Esophagus muscularis mucosa (tissue), 4 donors: ENCODE measurements at regions not wholly inside any gene's neighbourhood (a gene's known extent, or its start where the extent isn't known, plus 50 kb on each side); places are given as distances from the start of the nearest gene placed in this dataset.

Experiments
- DNase-seq: peaks from one replicate; pipeline ENCODE4 v3.0.0-alpha.2; 2017; ENCODE audit errors: extremely low spot score
- H3K27ac ChIP-seq, 4 donors: fragments of 200-600 bp; sonication (generic); replicated peaks in 1 of 4; 1 replicate in 3 of 4; 2 replicates in 1 of 4; pipeline ENCODE4 v1.5.1; 2016 to 2019; ENCODE audit warnings: mild to moderate bottlenecking in 1 of 4
- H3K27me3 ChIP-seq, 4 donors: fragments of 200-600 bp; sonication (generic); one replicate each; pipeline versions ENCODE4 v1.5.1 to v1.6.0; 2016 to 2019
- H3K36me3 ChIP-seq, 4 donors: fragments of 200-600 bp; sonication (generic); one replicate each; pipeline ENCODE4 v1.5.1; 2016 to 2019
- H3K4me1 ChIP-seq, 4 donors: fragments of 200-600 bp; sonication (generic); one replicate each; pipeline ENCODE4 v1.5.1; 2016 to 2019
- H3K4me3 ChIP-seq, 4 donors: fragments of 200-600 bp; sonication (generic); 1 replicate in 2 of 4; 2 replicates in 2 of 4; pipeline ENCODE4 v1.5.1; 2016 to 2019; ENCODE audit warnings: mild to moderate bottlenecking in 4 of 4, moderate library complexity in 1 of 4
- H3K9me3 ChIP-seq, 4 donors: fragments of 200-600 bp; sonication (generic); 1 replicate in 3 of 4; 2 replicates in 1 of 4; pipeline ENCODE4 v1.5.1; 2016 to 2019
- EP300 ChIP-seq: sonication (generic); formaldehyde crosslinking; IDR thresholded peaks from one replicate; pipeline ENCODE4 v1.6.1; 2017; ENCODE audit warnings: antibody characterized with exemption
- POLR2A ChIP-seq: fragments of 450-650 bp; IDR thresholded peaks from one replicate; pipeline ENCODE4 v1.6.1; 2017; ENCODE audit warnings: antibody characterized with exemption, moderate library complexity, mild to moderate bottlenecking, low read depth
- POLR2AphosphoS5 ChIP-seq, 2 donors: sonication (generic); formaldehyde crosslinking; IDR thresholded peaks; one replicate each; pipeline ENCODE4 v1.6.1; 2017; ENCODE audit warnings: antibody characterized with exemption in 2 of 2
- WGBS: methylation state at CpG from one replicate; pipeline ENCODE4 v1.1.5; 2018; 5-methylcytosine and 5-hydroxymethylcytosine counted together
- intact Hi-C: fragments of 100-400 bp; cut with DNase I; formaldehyde crosslinking; loops from one replicate; pipeline ENCODE4 v1.15.1; 2023
- TF ChIP-seq, protein P1 (sequence below), 3 experiments: fragments of 200-600 bp in 2 of 3; fragments of 450-650 bp in 1 of 3; sonication (generic) in 2 of 3; IDR thresholded peaks; one replicate each; pipeline ENCODE4 v1.5.1; 2017 to 2019; ENCODE audit warnings: antibody characterized with exemption in 3 of 3, mild to moderate bottlenecking in 2 of 3, moderate library complexity in 1 of 3

DNA sequence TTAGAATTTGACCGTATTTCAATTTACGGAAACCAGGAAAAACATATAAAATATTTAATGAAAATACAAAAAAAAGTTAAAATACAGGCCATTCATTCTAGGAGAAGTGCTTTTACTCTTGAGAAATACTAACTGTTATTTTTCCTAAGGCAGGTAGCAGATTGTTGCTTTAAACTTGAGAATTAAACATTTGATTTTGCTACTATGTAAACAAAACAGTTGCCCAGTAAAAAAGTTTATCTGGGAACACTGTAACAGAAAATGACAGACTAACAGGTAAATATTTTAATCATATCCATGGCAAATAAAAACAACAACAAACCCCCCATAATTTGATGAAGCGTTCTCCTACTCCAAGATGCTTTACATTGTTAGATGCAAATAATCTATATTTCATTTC, 350.5 kb downstream of the CRPPA start:
- H3K27ac ChIP-seq = no peak overlapping the region
- intact Hi-C loops = loop anchor here (5.0 to 10.0 kb wide), 3 partner anchors 344 to 384 kb away; partner anchors contain the start of gene MEOX2
- no peaks in the 10 kb centered on the region for H3K36me3 ChIP-seq

DNA sequence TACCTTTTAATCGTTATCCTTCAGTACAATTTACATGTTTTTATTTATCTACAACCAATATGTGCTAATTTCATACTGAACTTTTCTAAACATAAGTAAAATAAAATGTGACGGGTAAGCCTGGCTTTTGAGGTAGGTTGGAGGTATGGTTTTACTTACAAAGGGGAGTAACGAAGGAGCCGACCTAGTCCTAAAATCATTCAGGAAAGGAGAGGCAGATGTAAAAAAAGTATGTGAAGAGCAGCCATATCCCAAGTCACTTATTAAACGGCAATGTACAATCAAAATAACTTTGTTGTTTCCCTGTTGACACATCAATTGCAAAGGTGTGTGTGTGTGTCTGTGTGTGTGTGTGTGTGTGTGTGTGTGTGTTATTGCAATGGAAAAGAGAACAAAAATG, 351.3 kb downstream of the CRPPA start:
- no peak overlapping the region for H3K4me3 ChIP-seq
- H3K9me3 ChIP-seq = no peaks in the 10 kb centered on the region
- TF ChIP-seq EP300 (no peak), POLR2AphosphoS5 (IDR thresholded peaks at IDR 0.05) (no peak), POLR2A (no peak)
- TF ChIP-seq, protein P1, sequence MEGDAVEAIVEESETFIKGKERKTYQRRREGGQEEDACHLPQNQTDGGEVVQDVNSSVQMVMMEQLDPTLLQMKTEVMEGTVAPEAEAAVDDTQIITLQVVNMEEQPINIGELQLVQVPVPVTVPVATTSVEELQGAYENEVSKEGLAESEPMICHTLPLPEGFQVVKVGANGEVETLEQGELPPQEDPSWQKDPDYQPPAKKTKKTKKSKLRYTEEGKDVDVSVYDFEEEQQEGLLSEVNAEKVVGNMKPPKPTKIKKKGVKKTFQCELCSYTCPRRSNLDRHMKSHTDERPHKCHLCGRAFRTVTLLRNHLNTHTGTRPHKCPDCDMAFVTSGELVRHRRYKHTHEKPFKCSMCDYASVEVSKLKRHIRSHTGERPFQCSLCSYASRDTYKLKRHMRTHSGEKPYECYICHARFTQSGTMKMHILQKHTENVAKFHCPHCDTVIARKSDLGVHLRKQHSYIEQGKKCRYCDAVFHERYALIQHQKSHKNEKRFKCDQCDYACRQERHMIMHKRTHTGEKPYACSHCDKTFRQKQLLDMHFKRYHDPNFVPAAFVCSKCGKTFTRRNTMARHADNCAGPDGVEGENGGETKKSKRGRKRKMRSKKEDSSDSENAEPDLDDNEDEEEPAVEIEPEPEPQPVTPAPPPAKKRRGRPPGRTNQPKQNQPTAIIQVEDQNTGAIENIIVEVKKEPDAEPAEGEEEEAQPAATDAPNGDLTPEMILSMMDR (IDR thresholded peaks at IDR 0.05) = no peak
- no peak overlapping the region for H3K27ac ChIP-seq
- no peaks in the 10 kb centered on the region for H3K36me3 ChIP-seq
- H3K27me3 ChIP-seq = no peaks in the 10 kb centered on the region
- H3K4me1 ChIP-seq = peaks cover 16 to 36% (median 24%) of the 10 kb centered on the region in 4 donors
- intact Hi-C loops = loop anchor here (5.0 to 10.0 kb wide), 3 partner anchors 345 to 383 kb away; partner anchors contain the start of gene MEOX2
- no peak for DNase-seq
- WGBS = 69% methylated on average over 5 of the region's 5 CpGs

More for the DNA sequence above, 350.5 kb downstream of the CRPPA start:
- no peaks in the 10 kb centered on the region for H3K27me3 ChIP-seq
- no peak overlapping the region for H3K4me3 ChIP-seq
- TF ChIP-seq POLR2A (no peak), POLR2AphosphoS5 (IDR thresholded peaks at IDR 0.05) (no peak)
- DNase-seq = no peak
- 80% methylated on average over 3 of the region's 3 CpGs for WGBS
- peaks cover 14 to 33% (median 24%) of the 10 kb centered on the region in 4 donors for H3K4me1 ChIP-seq
- no peaks in the 10 kb centered on the region for H3K9me3 ChIP-seq

DNA sequence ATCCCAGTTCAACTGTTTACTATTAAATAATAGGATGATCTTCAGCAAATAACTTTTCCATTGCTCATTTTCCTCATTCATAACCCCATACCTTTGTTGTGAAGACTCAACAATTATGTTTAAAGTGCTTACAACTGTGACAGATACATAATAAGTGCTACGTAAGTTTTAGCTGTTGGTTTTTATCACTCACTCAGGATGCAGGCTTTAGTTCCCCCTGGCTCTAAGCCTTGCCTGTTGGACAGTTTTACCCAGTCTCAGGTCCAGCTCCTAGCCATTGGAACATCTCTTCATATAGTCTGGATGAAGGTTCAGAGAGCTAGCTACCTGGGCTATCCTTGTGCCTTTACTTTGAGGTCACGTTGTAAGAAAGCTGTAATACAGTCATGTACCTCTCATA, 353.2 kb downstream of the CRPPA start:
- peak overlapping the region; percentile 6 to 59 (median 55) for H3K27ac ChIP-seq
- intact Hi-C loops = no loop called here
- 74% methylated on average over 2 of the region's 2 CpGs for WGBS
- H3K27me3 ChIP-seq = no peaks in the 10 kb centered on the region
- H3K4me1 ChIP-seq = peaks cover 16 to 47% (median 32%) of the 10 kb centered on the region in 4 donors
- H3K36me3 ChIP-seq = no peaks in the 10 kb centered on the region
- TF ChIP-seq POLR2A (no peak), POLR2AphosphoS5 (IDR thresholded peaks at IDR 0.05) (no peak), EP300 (no peak)
- TF ChIP-seq, protein P1 (IDR thresholded peaks at IDR 0.05) = no peak
- H3K4me3 ChIP-seq = no peak overlapping the region
- DNase-seq = no peak
- no peaks in the 10 kb centered on the region for H3K9me3 ChIP-seq

DNA sequence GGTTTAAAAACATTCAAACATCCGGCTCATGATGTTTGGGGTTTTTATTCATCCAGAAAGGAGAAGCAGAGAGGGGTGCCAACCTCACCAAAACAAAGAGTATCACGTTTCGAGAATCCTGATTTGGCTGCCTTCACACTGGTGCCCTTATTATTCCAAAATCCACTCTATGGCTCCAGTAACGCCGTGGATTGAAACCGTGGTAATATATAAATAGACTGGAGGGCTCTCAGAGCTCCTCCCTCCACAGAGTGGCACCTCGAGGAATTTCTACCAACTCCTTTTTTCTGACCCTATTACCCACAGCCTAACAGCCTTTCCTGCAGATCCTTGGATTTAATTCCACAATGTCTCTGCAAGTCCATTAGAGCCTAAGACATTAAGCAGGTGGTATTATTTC, 353.6 kb downstream of the CRPPA start:
- WGBS = 45% methylated on average over 7 of the region's 7 CpGs
- Histone ChIP-seq H3K4me1 (peaks cover 16 to 49% (median 35%) of the 10 kb centered on the region in 4 donors), H3K4me3 (peak overlapping the region in 3 of 4 donors; percentile 3 to 13 (median 9)), H3K36me3 (no peaks in the 10 kb centered on the region), H3K27me3 (no peaks in the 10 kb centered on the region), H3K9me3 (no peaks in the 10 kb centered on the region), H3K27ac (peak overlapping the region; percentile 50 to 59 (median 55))
- intact Hi-C loops = no loop called here
- TF ChIP-seq POLR2A (no peak), POLR2AphosphoS5 (IDR thresholded peaks at IDR 0.05) (no peak), EP300 (no peak)
- TF ChIP-seq, protein P1 (IDR thresholded peaks at IDR 0.05) = no peak
- no peak for DNase-seq

DNA sequence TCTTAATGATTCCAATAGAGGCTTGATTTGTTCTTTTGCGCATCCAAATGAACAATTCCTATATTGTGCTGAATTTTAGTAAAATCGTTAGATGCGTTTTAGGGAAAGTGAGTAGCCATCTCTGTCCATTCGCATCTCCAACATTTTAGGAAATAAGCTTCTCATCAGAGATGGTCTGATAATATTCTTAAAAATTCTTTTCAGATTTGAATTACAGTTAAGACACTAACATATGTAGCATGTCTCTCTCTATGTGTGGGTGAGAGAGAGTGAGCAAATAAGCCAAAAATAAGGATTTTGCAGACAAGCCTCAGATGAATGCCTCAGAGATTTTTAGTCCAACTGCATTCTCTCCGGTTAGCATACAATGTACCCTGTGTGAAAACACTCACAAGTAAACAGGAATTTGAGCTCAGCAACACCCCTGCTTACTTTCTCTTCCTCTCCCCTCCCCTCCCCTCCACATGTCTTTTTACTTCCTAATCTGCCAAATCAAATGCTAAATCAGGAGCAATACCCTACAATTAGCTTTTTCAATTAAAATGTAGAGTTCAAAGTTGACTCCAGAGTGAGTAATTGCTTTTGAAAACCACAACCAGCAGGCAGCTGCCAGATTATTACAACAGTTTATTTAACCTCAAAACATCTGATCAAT, 354.4 kb downstream of the CRPPA start:
- WGBS = 69% methylated on average over 5 of the region's 5 CpGs
- Histone ChIP-seq H3K27ac (peak overlapping the region; percentile 38 to 59 (median 55)), H3K27me3 (no peaks in the 10 kb centered on the region), H3K4me3 (peak overlapping the region in 3 of 4 donors; percentile 3 to 10 (median 9)), H3K9me3 (no peaks in the 10 kb centered on the region), H3K36me3 (no peaks in the 10 kb centered on the region), H3K4me1 (peaks cover 20 to 57% (median 43%) of the 10 kb centered on the region in 4 donors)
- intact Hi-C loops = no loop called here
- TF ChIP-seq POLR2A = no peak
- TF ChIP-seq POLR2AphosphoS5 (IDR thresholded peaks at IDR 0.05) = peak in 1 of 2 donors; percentile 35
- DNase-seq = no peak
